K562 (cell line): ENCODE measurements at regions not wholly inside any gene's neighbourhood (a gene's known extent, or its start where the extent isn't known, plus 50 kb on each side); places are given as distances from the start of the nearest gene placed in this dataset.

ENCODE experiments used
- ATAC-seq: fragments of 200-7000 bp; cut with Tn5 transposase; 3 replicates; pipeline ENCODE4 v1.9.1; 2020; ENCODE audit warnings: moderate library complexity
- BruUV-seq: library from RNA; stranded (reverse); fragments of 400-500 nt; replicated peaks from 2 replicates; lab custom pipeline; 2021; lab: Mats Ljungman, UMichigan
- CTCF ChIA-PET: fragments of 300-600 bp; formaldehyde crosslinking; extraction: SDS; loops from one replicate; lab custom pipeline; 2021; ENCODE audit warnings: low intra/inter-chr PET ratio; lab: Yijun Ruan, JAX
- POLR2A ChIA-PET: fragments of 300-600, 350-650 bp; sonication (Branson Sonifier 250); formaldehyde crosslinking; extraction: SDS; loops from one replicate; lab custom pipeline; 2021; ENCODE audit warnings: antibody characterized with exemption, inconsistent platforms; lab: Yijun Ruan, JAX
- DNase-seq, 4 experiments: peaks; one replicate each; pipeline versions ENCODE4 v3.0.0 to v3.0.0-alpha.2; 2011 to 2018; ENCODE audit warnings: low spot score in 3 of 4, mixed read lengths in 3 of 4; ENCODE audit errors: extremely low read depth in 1 of 4
- FAIRE-seq: peaks from 2 replicates; lab custom pipeline; 2011; peaks lifted over from hg19 to GRCh38; lab: Jason Lieb, UNC
- H2AFZ ChIP-seq: 2 replicates; pipeline ENCODE4 v1.6.0; 2011; ENCODE audit warnings: low read depth, low read length, control low read depth, inconsistent platforms
- H3K27ac ChIP-seq: fragments of 200-600 bp; 3 replicates; pipeline ENCODE4 v1.8.0; 2011; ENCODE audit warnings: low read depth, mild to moderate bottlenecking, control low read depth, inconsistent platforms, low read length, moderate library complexity, mixed read lengths; ENCODE audit errors: extremely low read depth
- H3K27me3 ChIP-seq, 2 experiments: fragments of 300-600 bp in 1 of 2; 2 replicates in 1 of 2; 3 replicates in 1 of 2; pipeline versions ENCODE4 v1.6.0 to v1.8.0; 2011; ENCODE audit warnings: inconsistent platforms in 2 of 2, low read length in 2 of 2, mild to moderate bottlenecking in 1 of 2, mixed read lengths in 1 of 2, moderate library complexity in 1 of 2; ENCODE audit not compliant: control insufficient read depth in 2 of 2, insufficient read depth in 2 of 2
- H3K36me3 ChIP-seq: fragments of 300-600 bp; 3 replicates; pipeline ENCODE4 v1.8.0; 2011; ENCODE audit warnings: mild to moderate bottlenecking, low read length, inconsistent platforms; ENCODE audit not compliant: control insufficient read depth, insufficient read depth
- H3K4me1 ChIP-seq, 2 experiments: fragments of 200-600 bp in 1 of 2; replicated peaks in 1 of 2; 2 replicates in 1 of 2; 3 replicates in 1 of 2; pipeline versions ENCODE4 v1.5.1 to v1.8.0; 2011; ENCODE audit warnings: inconsistent platforms in 2 of 2, low read length in 2 of 2, mild to moderate bottlenecking in 1 of 2, mixed read lengths in 1 of 2, moderate library complexity in 1 of 2; ENCODE audit not compliant: control insufficient read depth in 2 of 2, insufficient read depth in 2 of 2
- H3K4me2 ChIP-seq: 2 replicates; pipeline ENCODE4 v1.6.1; 2011; ENCODE audit warnings: low read length, control low read depth, inconsistent platforms, mixed read lengths; ENCODE audit not compliant: insufficient read depth
- H3K4me3 ChIP-seq: fragments of 200-600 bp; sonication (generic), shearing (Covaris generic); 2 replicates; pipeline ENCODE4 v1.5.1; 2016; ENCODE audit warnings: control low read depth, inconsistent platforms
- H3K79me2 ChIP-seq: fragments of 200-600 bp; 3 replicates; pipeline ENCODE4 v1.8.0; 2011; ENCODE audit warnings: low read length, inconsistent platforms; ENCODE audit not compliant: control insufficient read depth, insufficient read depth
- H3K9ac ChIP-seq, 2 experiments: 2 replicates each; pipeline versions ENCODE4 v1.6.0 to v1.6.1; 2011; ENCODE audit warnings: low read depth in 2 of 2, low read length in 2 of 2, control low read depth in 1 of 2, inconsistent platforms in 1 of 2, mild to moderate bottlenecking in 1 of 2, mixed read lengths in 1 of 2; ENCODE audit not compliant: insufficient read depth in 1 of 2
- H3K9me1 ChIP-seq: one replicate; pipeline ENCODE4 v1.6.0; 2011; ENCODE audit warnings: inconsistent platforms, mild to moderate bottlenecking, low read length, moderate library complexity; ENCODE audit not compliant: control insufficient read depth, insufficient read depth
- H3K9me3 ChIP-seq: replicated peaks from 2 replicates; pipeline ENCODE4 v1.5.1; 2011; ENCODE audit warnings: low read depth, low read length, inconsistent platforms; ENCODE audit not compliant: control insufficient read depth, insufficient read depth
- H4K20me1 ChIP-seq: replicated peaks from 2 replicates; pipeline ENCODE4 v1.6.1; 2011; ENCODE audit warnings: low read length, inconsistent platforms, mixed read lengths; ENCODE audit not compliant: control insufficient read depth, insufficient read depth
- CHD2 ChIP-seq: IDR thresholded peaks from 2 replicates; pipeline ENCODE4 v1.6.1; 2011; ENCODE audit warnings: low read depth, low read length
- STAT5B ChIP-seq: fragments of 250-450 bp; sonication (Bioruptor Pico); IDR thresholded peaks from 2 replicates; pipeline ENCODE4 v1.8.0; 2021; ENCODE audit warnings: mild to moderate bottlenecking, inconsistent platforms
- TSC22D4 ChIP-seq: fragments of 450-650 bp; IDR thresholded peaks from 2 replicates; pipeline ENCODE4 v1.6.1; 2016; ENCODE audit warnings: missing genetic modification characterization, missing biosample characterization, control low read depth
- XRCC5 ChIP-seq: fragments of 200-400 bp; formaldehyde crosslinking; IDR thresholded peaks from 2 replicates; pipeline ENCODE4 v1.6.1; 2017; ENCODE audit warnings: low read depth, mild to moderate bottlenecking, low read length
- ZC3H4 ChIP-seq: sonication (generic); formaldehyde crosslinking; IDR thresholded peaks from 2 replicates; pipeline ENCODE4 v1.9.0; 2021; ENCODE audit warnings: missing genetic modification reagents, borderline replicate concordance
- WGBS: fragments of 100-300 bp; shearing (Covaris generic); methylation state at CpG from one replicate; pipeline ENCODE4 v1.1.6; 2016; ENCODE audit warnings: low coverage, mixed read lengths; ENCODE audit not compliant: insufficient coverage; ENCODE audit errors: missing lambda C conversion rate; 5-methylcytosine and 5-hydroxymethylcytosine counted together
- in situ Hi-C: fragments of 300-500 bp; cut with MboI; formaldehyde crosslinking; loops from 4 replicates; pipeline ENCODE4 v1.15.0; 2018; ENCODE audit warnings: inconsistent platforms, mixed read lengths
- intact Hi-C: fragments of 100-400 bp; cut with micrococcal nuclease; formaldehyde crosslinking; loops from 2 replicates; pipeline ENCODE4 v1.14.2; 2022
- TF ChIP-seq, protein P1 (sequence below): sonication (generic); formaldehyde crosslinking; IDR thresholded peaks from 2 replicates; pipeline ENCODE4 v1.8.1; 2023; ENCODE audit warnings: mild to moderate bottlenecking, missing genetic modification reagents
- TF ChIP-seq, protein P2 (sequence below): fragments of 450-650 bp; formaldehyde crosslinking; IDR thresholded peaks from 2 replicates; pipeline ENCODE4 v1.4.0; 2020; ENCODE audit warnings: mild to moderate bottlenecking, moderate library complexity

GRCh38 chr11:37511425-37511933 lies 913.4 kb upstream of the RAG2 start:
- H3K36me3 ChIP-seq = no peaks in the 10 kb centered on the region
- no peak overlapping the region for H3K4me2 ChIP-seq
- WGBS = 0% methylated on average over 1 of the region's 1 CpG
- no TSS peak for BruUV-seq
- no peaks in the 10 kb centered on the region for H4K20me1 ChIP-seq
- H3K27ac ChIP-seq = no peak overlapping the region
- H3K9ac ChIP-seq = no peak overlapping the region
- intact Hi-C loops = no loop called here
- TF ChIP-seq STAT5B (CRISPR knock-in tag) (no peak), XRCC5 (no peak), ZC3H4 (CRISPR knock-in tag) (no peak), CHD2 (no peak), TSC22D4 (no peak)
- TF ChIP-seq, protein P1, sequence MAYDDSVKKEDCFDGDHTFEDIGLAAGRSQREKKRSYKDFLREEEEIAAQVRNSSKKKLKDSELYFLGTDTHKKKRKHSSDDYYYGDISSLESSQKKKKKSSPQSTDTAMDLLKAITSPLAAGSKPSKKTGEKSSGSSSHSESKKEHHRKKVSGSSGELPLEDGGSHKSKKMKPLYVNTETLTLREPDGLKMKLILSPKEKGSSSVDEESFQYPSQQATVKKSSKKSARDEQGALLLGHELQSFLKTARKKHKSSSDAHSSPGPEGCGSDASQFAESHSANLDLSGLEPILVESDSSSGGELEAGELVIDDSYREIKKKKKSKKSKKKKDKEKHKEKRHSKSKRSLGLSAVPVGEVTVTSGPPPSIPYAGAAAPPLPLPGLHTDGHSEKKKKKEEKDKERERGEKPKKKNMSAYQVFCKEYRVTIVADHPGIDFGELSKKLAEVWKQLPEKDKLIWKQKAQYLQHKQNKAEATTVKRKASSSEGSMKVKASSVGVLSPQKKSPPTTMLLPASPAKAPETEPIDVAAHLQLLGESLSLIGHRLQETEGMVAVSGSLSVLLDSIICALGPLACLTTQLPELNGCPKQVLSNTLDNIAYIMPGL (CRISPR knock-in tag) = no peak
- TF ChIP-seq, protein P2, sequence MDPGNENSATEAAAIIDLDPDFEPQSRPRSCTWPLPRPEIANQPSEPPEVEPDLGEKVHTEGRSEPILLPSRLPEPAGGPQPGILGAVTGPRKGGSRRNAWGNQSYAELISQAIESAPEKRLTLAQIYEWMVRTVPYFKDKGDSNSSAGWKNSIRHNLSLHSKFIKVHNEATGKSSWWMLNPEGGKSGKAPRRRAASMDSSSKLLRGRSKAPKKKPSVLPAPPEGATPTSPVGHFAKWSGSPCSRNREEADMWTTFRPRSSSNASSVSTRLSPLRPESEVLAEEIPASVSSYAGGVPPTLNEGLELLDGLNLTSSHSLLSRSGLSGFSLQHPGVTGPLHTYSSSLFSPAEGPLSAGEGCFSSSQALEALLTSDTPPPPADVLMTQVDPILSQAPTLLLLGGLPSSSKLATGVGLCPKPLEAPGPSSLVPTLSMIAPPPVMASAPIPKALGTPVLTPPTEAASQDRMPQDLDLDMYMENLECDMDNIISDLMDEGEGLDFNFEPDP (CRISPR knock-in tag) = no peak
- FAIRE-seq = no peak
- DNase-seq = no peak
- ChIA-PET CTCF (no interaction called here), POLR2A (no interaction called here)
- no peaks in the 10 kb centered on the region for H3K27me3 ChIP-seq
- no peaks in the 10 kb centered on the region for H3K9me3 ChIP-seq
- no peak overlapping the region for H2AFZ ChIP-seq
- no peaks in the 10 kb centered on the region for H3K9me1 ChIP-seq
- no peak for ATAC-seq
- no peak overlapping the region for H3K4me3 ChIP-seq
- in situ Hi-C loops = no loop called here
- no peaks in the 10 kb centered on the region for H3K79me2 ChIP-seq
- no peaks in the 10 kb centered on the region for H3K4me1 ChIP-seq
